ENCODE measurements at regions not wholly inside any gene's neighbourhood (a gene's known extent, or its start where the extent isn't known, plus 50 kb on each side); places are given as distances from the start of the nearest gene placed in this dataset.

DNA sequence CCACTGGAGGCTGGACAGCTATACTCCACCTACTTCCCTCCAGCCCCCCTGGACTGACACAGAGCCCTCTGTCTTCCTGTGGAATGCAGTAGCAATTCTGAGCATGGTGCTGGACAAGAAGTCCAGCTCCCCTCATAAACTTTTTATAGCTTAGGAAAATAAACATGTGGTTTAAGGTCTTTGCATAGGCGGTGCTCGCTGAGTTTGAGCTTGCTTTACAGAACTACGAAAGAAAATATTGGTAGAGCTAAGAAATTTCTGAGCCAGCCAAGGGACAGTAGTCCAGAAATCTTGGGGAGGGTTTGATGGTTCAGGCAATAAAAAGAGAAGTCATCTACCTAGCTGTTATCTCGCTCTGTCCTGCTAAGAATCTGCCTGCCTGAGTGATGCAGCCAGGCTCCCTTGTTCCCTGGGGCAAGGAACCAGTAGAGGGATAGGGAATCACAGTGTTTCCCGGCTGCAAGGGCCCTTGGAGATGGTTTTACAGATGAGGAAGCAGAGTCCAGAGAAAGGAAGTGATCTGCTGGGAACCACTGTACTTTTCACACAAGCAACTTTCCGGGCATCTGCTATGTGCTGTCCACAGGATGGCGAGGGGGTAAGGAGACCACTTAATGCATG is 343.4 kb downstream of the CDC5L start:
- FAIRE-seq (no peak), DNase-seq (ENCODE audit: low read depth, low spot score) (no peak)
- Histone ChIP-seq H3K4me2 (ENCODE audit: control insufficient read depth, extremely low read depth, insufficient read depth, low read depth, low read length) (no peak overlapping the region), H3K9ac (ENCODE audit: control insufficient read depth, extremely low read depth, insufficient read depth, low read length) (no peak overlapping the region), H3K9me3 (ENCODE audit: control insufficient read depth, low read depth, low read length) (no peaks in the 10 kb centered on the region), H3K27me3 (ENCODE audit: control insufficient read depth, extremely low read depth, insufficient read depth, low read length) (no peaks in the 10 kb centered on the region), H3K4me1 (ENCODE audit: control insufficient read depth, extremely low read depth, insufficient read depth, low read length) (no peaks in the 10 kb centered on the region), H3K4me3 (ENCODE audit: control insufficient read depth in 2 of 3, extremely low read depth in 1 of 3, insufficient read depth in 2 of 3, low read depth in 1 of 3, low read length in 3 of 3) (no peak overlapping the region), H3K36me3 (ENCODE audit: control insufficient read depth in 2 of 2, extremely low read depth in 1 of 2, insufficient read depth in 2 of 2, low read length in 2 of 2) (no peaks in the 10 kb centered on the region), H2AFZ (ENCODE audit: control insufficient read depth, low read length) (no peak overlapping the region), H3K27ac (ENCODE audit: control insufficient read depth, insufficient read depth, low read length) (no peak overlapping the region), H3K9me1 (ENCODE audit: control insufficient read depth, extremely low read depth, insufficient read depth, low read length) (no peaks in the 10 kb centered on the region), H4K20me1 (ENCODE audit: control insufficient read depth, extremely low read depth, insufficient read depth, low read length) (no peaks in the 10 kb centered on the region), H3K79me2 (ENCODE audit: control insufficient read depth, insufficient read depth, low read length) (no peaks in the 10 kb centered on the region)
- dilution Hi-C loops (cut with MboI; ENCODE audit: extremely low pct_ligation_motif_present, low sequenced_read_pairs): no loop called here
- no peak for TF ChIP-seq EZH2 (IDR thresholded peaks at IDR 0.05; ENCODE audit: low read length)
- TF ChIP-seq, protein P1, sequence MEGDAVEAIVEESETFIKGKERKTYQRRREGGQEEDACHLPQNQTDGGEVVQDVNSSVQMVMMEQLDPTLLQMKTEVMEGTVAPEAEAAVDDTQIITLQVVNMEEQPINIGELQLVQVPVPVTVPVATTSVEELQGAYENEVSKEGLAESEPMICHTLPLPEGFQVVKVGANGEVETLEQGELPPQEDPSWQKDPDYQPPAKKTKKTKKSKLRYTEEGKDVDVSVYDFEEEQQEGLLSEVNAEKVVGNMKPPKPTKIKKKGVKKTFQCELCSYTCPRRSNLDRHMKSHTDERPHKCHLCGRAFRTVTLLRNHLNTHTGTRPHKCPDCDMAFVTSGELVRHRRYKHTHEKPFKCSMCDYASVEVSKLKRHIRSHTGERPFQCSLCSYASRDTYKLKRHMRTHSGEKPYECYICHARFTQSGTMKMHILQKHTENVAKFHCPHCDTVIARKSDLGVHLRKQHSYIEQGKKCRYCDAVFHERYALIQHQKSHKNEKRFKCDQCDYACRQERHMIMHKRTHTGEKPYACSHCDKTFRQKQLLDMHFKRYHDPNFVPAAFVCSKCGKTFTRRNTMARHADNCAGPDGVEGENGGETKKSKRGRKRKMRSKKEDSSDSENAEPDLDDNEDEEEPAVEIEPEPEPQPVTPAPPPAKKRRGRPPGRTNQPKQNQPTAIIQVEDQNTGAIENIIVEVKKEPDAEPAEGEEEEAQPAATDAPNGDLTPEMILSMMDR (optimal IDR thresholded peaks at IDR 0.05 in 1 of 3, IDR thresholded peaks at IDR 0.05 in 1 of 3, conservative IDR thresholded peaks at IDR 0.05 in 1 of 3; ENCODE audit: extremely low read depth in 1 of 3, insufficient read depth in 2 of 3, low read length in 3 of 3): no peak

DNA sequence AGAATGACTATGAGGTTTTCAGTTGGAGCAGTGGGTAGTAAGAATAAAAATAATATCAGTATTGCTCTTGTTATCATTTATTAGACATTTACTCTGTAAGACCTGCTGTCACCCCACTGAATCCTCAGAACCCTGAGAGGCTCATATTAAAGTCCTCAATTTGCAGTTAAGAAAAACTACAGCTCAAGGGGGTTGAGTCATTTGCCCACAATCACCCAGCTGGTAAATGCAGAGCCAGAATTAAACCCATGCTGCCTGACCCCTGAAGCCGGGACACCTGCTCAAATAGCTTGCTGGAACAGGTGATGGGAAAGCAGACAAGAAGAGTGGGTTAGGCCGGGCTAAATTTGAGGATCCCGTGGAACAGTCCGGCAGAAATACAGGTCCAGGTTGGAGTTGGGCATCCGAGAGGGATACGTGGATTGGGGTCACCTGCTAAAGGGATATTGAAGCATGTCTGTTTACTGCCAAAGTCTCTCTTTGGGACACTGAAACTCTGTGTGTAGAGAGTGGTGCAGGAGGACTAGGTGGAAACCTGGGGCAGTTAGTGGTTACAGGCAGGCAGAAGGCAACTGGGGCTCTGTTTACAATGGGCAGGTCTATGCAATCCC is 344.1 kb downstream of the CDC5L start:
- no peak overlapping the region for H3K9ac ChIP-seq (ENCODE audit: control insufficient read depth, extremely low read depth, insufficient read depth, low read length)
- H3K4me1 ChIP-seq (ENCODE audit: control insufficient read depth, extremely low read depth, insufficient read depth, low read length): no peaks in the 10 kb centered on the region
- H3K36me3 ChIP-seq (ENCODE audit: control insufficient read depth in 2 of 2, extremely low read depth in 1 of 2, insufficient read depth in 2 of 2, low read length in 2 of 2): no peaks in the 10 kb centered on the region
- no peaks in the 10 kb centered on the region for H4K20me1 ChIP-seq (ENCODE audit: control insufficient read depth, extremely low read depth, insufficient read depth, low read length)
- H3K4me2 ChIP-seq (ENCODE audit: control insufficient read depth, extremely low read depth, insufficient read depth, low read depth, low read length): no peak overlapping the region
- H3K79me2 ChIP-seq (ENCODE audit: control insufficient read depth, insufficient read depth, low read length): no peaks in the 10 kb centered on the region
- no peaks in the 10 kb centered on the region for H3K9me3 ChIP-seq (ENCODE audit: control insufficient read depth, low read depth, low read length)
- H3K9me1 ChIP-seq (ENCODE audit: control insufficient read depth, extremely low read depth, insufficient read depth, low read length): no peaks in the 10 kb centered on the region
- FAIRE-seq (no peak), DNase-seq (ENCODE audit: low read depth, low spot score) (no peak)
- H2AFZ ChIP-seq (ENCODE audit: control insufficient read depth, low read length): no peak overlapping the region
- H3K4me3 ChIP-seq (ENCODE audit: control insufficient read depth in 2 of 3, extremely low read depth in 1 of 3, insufficient read depth in 2 of 3, low read depth in 1 of 3, low read length in 3 of 3): no peak overlapping the region
- no peak for TF ChIP-seq EZH2 (IDR thresholded peaks at IDR 0.05; ENCODE audit: low read length)
- TF ChIP-seq, protein P1 (optimal IDR thresholded peaks at IDR 0.05 in 1 of 3, IDR thresholded peaks at IDR 0.05 in 1 of 3, conservative IDR thresholded peaks at IDR 0.05 in 1 of 3; ENCODE audit: extremely low read depth in 1 of 3, insufficient read depth in 2 of 3, low read length in 3 of 3): no peak
- no peak overlapping the region for H3K27ac ChIP-seq (ENCODE audit: control insufficient read depth, insufficient read depth, low read length)
- dilution Hi-C loops (cut with MboI; ENCODE audit: extremely low pct_ligation_motif_present, low sequenced_read_pairs): no loop called here
- no peaks in the 10 kb centered on the region for H3K27me3 ChIP-seq (ENCODE audit: control insufficient read depth, extremely low read depth, insufficient read depth, low read length)
